Ishikawa (cell line): ENCODE measurements at regions not wholly inside any gene's neighbourhood (a gene's known extent, or its start where the extent isn't known, plus 50 kb on each side); places are given as distances from the start of the nearest gene placed in this dataset.

Experiments
- CREB1 ChIP-seq: IDR thresholded peaks from 2 replicates; pipeline ENCODE4 v1.6.1; 2012; ENCODE audit warnings: low read depth
- EGR1 ChIP-seq: IDR thresholded peaks from 2 replicates; pipeline ENCODE4 v1.6.1; 2012
- EP300 ChIP-seq: IDR thresholded peaks from 2 replicates; pipeline ENCODE4 v1.6.1; 2012; ENCODE audit warnings: borderline replicate concordance
- FOXM1 ChIP-seq: IDR thresholded peaks from 2 replicates; pipeline ENCODE4 v1.6.1; 2012; ENCODE audit warnings: low read depth, borderline replicate concordance
- RAD21 ChIP-seq: IDR thresholded peaks from 2 replicates; pipeline ENCODE4 v1.6.1; 2012; ENCODE audit warnings: low read depth
- TF ChIP-seq, protein P1 (sequence below): IDR thresholded peaks from 2 replicates; pipeline ENCODE4 v1.6.1; 2012
- TF ChIP-seq, protein P2 (sequence below): IDR thresholded peaks from 2 replicates; pipeline ENCODE4 v1.6.1; 2012; ENCODE audit warnings: low read depth, mild to moderate bottlenecking

DNA sequence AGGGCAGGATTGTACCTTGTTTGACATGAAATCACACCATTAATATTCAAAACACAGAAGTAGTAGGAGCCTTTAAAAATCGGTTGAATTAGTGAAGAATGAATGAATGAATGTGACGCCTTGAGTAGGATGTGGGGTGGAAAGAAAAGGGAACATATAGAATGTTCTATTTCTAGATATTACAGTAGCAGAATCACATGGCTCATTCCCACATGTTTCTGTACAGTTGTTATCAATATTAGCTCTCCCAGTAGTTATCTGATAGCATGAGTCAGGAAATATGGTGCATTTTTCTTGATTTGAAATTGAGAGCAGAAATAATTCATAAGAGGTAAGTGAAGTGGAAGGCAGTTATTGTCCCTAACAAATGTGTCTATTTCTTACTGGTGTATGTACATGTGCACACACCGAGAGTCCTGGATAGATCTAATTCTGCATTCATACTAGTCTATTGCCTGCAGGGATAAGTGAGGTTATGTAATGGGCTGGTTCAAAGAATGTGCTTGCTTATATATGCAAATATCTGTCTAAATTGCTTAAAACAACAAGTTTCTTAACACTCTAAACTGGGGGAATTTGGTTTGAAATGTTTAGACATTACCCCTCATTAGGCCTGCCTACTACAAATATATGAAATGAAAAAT, 245.4 kb downstream of the EFCAB11 start:
- TF ChIP-seq EGR1 (no peak), EP300 (no peak), FOXM1 (no peak), CREB1 (no peak), RAD21 (no peak)
- TF ChIP-seq, protein P1, sequence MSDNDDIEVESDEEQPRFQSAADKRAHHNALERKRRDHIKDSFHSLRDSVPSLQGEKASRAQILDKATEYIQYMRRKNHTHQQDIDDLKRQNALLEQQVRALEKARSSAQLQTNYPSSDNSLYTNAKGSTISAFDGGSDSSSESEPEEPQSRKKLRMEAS: no peak
- TF ChIP-seq, protein P2, sequence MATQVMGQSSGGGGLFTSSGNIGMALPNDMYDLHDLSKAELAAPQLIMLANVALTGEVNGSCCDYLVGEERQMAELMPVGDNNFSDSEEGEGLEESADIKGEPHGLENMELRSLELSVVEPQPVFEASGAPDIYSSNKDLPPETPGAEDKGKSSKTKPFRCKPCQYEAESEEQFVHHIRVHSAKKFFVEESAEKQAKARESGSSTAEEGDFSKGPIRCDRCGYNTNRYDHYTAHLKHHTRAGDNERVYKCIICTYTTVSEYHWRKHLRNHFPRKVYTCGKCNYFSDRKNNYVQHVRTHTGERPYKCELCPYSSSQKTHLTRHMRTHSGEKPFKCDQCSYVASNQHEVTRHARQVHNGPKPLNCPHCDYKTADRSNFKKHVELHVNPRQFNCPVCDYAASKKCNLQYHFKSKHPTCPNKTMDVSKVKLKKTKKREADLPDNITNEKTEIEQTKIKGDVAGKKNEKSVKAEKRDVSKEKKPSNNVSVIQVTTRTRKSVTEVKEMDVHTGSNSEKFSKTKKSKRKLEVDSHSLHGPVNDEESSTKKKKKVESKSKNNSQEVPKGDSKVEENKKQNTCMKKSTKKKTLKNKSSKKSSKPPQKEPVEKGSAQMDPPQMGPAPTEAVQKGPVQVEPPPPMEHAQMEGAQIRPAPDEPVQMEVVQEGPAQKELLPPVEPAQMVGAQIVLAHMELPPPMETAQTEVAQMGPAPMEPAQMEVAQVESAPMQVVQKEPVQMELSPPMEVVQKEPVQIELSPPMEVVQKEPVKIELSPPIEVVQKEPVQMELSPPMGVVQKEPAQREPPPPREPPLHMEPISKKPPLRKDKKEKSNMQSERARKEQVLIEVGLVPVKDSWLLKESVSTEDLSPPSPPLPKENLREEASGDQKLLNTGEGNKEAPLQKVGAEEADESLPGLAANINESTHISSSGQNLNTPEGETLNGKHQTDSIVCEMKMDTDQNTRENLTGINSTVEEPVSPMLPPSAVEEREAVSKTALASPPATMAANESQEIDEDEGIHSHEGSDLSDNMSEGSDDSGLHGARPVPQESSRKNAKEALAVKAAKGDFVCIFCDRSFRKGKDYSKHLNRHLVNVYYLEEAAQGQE: no peak
